Spleen (tissue), 11 donors: ENCODE measurements at regions not wholly inside any gene's neighbourhood (a gene's known extent, or its start where the extent isn't known, plus 50 kb on each side); places are given as distances from the start of the nearest gene placed in this dataset.
"Not testable (repeated sequence)": the region's sequence is repeated elsewhere in the genome, so short reads cannot be mapped to it uniquely, and the experiment has no call there.

Experiments used
- DNase-seq: peaks from one replicate; pipeline ENCODE4 v3.0.0-alpha.2; 2020
- H3K27ac ChIP-seq, 8 donors: fragments of 200-600 bp; sonication (generic) in 7 of 8; 1 replicate in 4 of 8; 2 replicates in 4 of 8; pipeline versions ENCODE4 v1.5.0 to v1.8.0; 2016 to 2021; ENCODE audit warnings: inconsistent platforms in 4 of 8, mild to moderate bottlenecking in 4 of 8, moderate library complexity in 1 of 8
- H3K27me3 ChIP-seq, 7 donors: fragments of 200-600 bp; sonication (generic) in 6 of 7; replicated peaks in 1 of 7; 1 replicate in 4 of 7; 2 replicates in 3 of 7; pipeline versions ENCODE4 v1.5.0 to v1.8.0; 2016 to 2021; ENCODE audit warnings: inconsistent platforms in 3 of 7, mild to moderate bottlenecking in 1 of 7
- H3K36me3 ChIP-seq, 6 donors: fragments of 200-600 bp; sonication (generic) in 5 of 6; 1 replicate in 4 of 6; 2 replicates in 2 of 6; pipeline versions ENCODE4 v1.5.0 to v1.8.0; 2016 to 2021; ENCODE audit warnings: inconsistent platforms in 2 of 6
- H3K4me1 ChIP-seq, 6 donors: fragments of 200-600 bp; sonication (generic) in 5 of 6; 1 replicate in 3 of 6; 2 replicates in 3 of 6; pipeline versions ENCODE4 v1.5.0 to v1.8.0; 2016 to 2021; ENCODE audit warnings: inconsistent platforms in 3 of 6
- H3K4me3 ChIP-seq, 8 donors: fragments of 200-600 bp; sonication (generic) in 7 of 8; 1 replicate in 4 of 8; 2 replicates in 4 of 8; pipeline versions ENCODE4 v1.5.0 to v1.8.0; 2016 to 2021; ENCODE audit warnings: inconsistent platforms in 4 of 8, mild to moderate bottlenecking in 4 of 8, moderate library complexity in 2 of 8
- H3K9me3 ChIP-seq, 8 donors: fragments of 200-600 bp; sonication (generic) in 7 of 8; 1 replicate in 4 of 8; 2 replicates in 4 of 8; pipeline versions ENCODE4 v1.5.0 to v1.8.0; 2016 to 2021; ENCODE audit warnings: inconsistent platforms in 4 of 8
- CTCF ChIP-seq, 11 experiments: fragments of 200-600 bp in 7 of 11; fragments of 450-650 bp in 4 of 11; sonication (generic) in 4 of 11; IDR thresholded peaks in 8 of 11; conservative IDR thresholded peaks in 3 of 11; 1 replicate in 7 of 11; 2 replicates in 4 of 11; pipeline versions ENCODE4 v1.4.0 to v1.8.0; 2016 to 2021; ENCODE audit warnings: antibody characterized with exemption in 11 of 11, inconsistent platforms in 4 of 11, mild to moderate bottlenecking in 1 of 11
- POLR2A ChIP-seq, 3 donors: fragments of 450-650 bp; IDR thresholded peaks; one replicate each; pipeline ENCODE4 v1.5.1; 2017; ENCODE audit warnings: antibody characterized with exemption in 3 of 3, mild to moderate bottlenecking in 1 of 3
- POLR2AphosphoS5 ChIP-seq, 3 donors: sonication (generic); formaldehyde crosslinking; IDR thresholded peaks; one replicate each; pipeline ENCODE4 v1.5.1; 2017; ENCODE audit warnings: antibody characterized with exemption in 3 of 3
- WGBS, 5 donors: extraction: QIAGEN DNeasy Blood & Tissue Kit in 3 of 5; methylation state at CpG; one replicate each; pipeline versions ENCODE4 v1.1.5 to v1.1.7; 2013 to 2018; 5-methylcytosine and 5-hydroxymethylcytosine counted together
- intact Hi-C: fragments of 100-400 bp; cut with DNase I; formaldehyde crosslinking; loops from one replicate; pipeline ENCODE4 v1.15.0; 2023; ENCODE audit warnings: low total_unique reads
- small RNA-seq, 4 donors: library from RNA; depleted of rRNA; stranded (forward); fragments of <200 nt; gene quantifications; one replicate each; pipeline ENCODE3, GENCODE V24; 2016
- donor health status: healthy with polysubstance abuse.
- donor health status: DM: no; HTN: no; CAD: no; lungs with moderate emphysema.
- donor health status: DM: no; HTN: no; CAD: no.
- donor health status: Bipolar disorder and iron deficiency.
- donor health status: healthy.
- donor health status: DM: no; HTN: no; CAD: no.
- donor health status: DM: yes; HTN: yes; CAD: no.

- Histone ChIP-seq H3K27me3 (peaks cover 0 to 5% (median 0%) of the 10 kb centered on the region in 7 donors), H3K9me3 (no peaks in the 10 kb centered on the region), H3K36me3 (no peaks in the 10 kb centered on the region), H3K27ac (no peak overlapping the region), H3K4me3 (no peak overlapping the region), H3K4me1 (peaks cover 0 to 15% (median 4%) of the 10 kb centered on the region in 6 donors)
- WGBS, 5 donors, result 16 to 22% (median 17%) methylated on average over 15 of the region's 15 CpGs
- TF ChIP-seq CTCF (IDR thresholded peaks at IDR 0.05 in 8 of 11, conservative IDR thresholded peaks at IDR 0.05 in 3 of 11) (peak; percentile 62 to 84 (median 76)), POLR2A (IDR thresholded peaks at IDR 0.05) (no peak)
- peak; percentile 89 for DNase-seq
- intact Hi-C loops, result no loop called here
Measured at GRCh38 chr4:177250056-177250696, 59.5 kb upstream of the NEIL3 start.

DNA sequence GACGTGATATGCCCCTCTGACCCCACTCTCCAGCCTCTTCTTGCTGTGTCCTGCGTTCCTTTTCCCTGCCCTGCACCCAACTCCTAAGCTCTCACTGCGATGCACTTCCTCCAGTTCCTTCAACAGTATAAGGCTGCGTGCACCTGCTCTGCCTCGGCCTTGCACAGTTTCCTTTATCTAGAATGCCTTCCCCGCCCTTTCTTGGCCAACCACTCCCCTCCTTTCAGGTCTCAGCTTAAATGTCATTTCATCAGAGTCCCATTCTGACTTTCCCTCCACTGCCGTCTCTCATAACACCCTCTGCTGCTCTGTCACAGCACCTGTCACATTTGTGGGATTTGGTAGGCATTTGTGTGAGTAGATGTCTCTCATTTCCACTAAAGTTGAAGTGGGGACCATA, 58.4 kb upstream of the NEIL3 start:
- no peak for TF ChIP-seq POLR2A (IDR thresholded peaks at IDR 0.05)
- no peak for DNase-seq

DNA sequence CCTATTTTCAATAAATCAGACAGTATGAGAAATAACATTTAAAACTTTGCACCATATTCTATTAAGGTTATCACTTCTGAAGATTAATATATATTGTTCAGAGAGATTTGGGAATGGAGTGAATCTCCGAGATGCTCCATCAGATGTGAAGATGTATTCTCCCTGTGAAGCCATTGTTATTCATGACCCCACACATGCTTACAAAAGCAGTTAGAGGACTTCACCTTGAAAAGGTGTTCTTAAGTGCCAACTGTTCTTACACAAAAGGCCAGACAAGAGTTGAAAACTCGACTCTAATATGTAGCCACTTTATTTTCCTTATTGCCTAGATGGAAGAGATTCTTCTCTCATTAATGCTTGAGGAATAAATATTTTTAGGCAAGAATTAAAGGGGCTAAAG, 54.3 kb upstream of the NEIL3 start:
- H3K4me1 ChIP-seq, result peaks cover 0 to 7% (median under 1%) of the 10 kb centered on the region in 6 donors
- H3K4me3 ChIP-seq, result no peak overlapping the region
- no peak overlapping the region for H3K27ac ChIP-seq
- no peaks in the 10 kb centered on the region for H3K9me3 ChIP-seq
- H3K27me3 ChIP-seq, result no peaks in the 10 kb centered on the region
- intact Hi-C loops, result no loop called here
- WGBS, 5 donors, result 64 to 76% (median 72%) methylated on average over 2 of the region's 2 CpGs
- no peak for TF ChIP-seq POLR2A (IDR thresholded peaks at IDR 0.05)
- TF ChIP-seq POLR2AphosphoS5 (IDR thresholded peaks at IDR 0.05), result no peak
- no peak for DNase-seq
- H3K36me3 ChIP-seq, result no peaks in the 10 kb centered on the region

More for the DNA sequence above, 58.4 kb upstream of the NEIL3 start:
- no peaks in the 10 kb centered on the region for H3K9me3 ChIP-seq
- 30 to 52% (median 44%) methylated on average over 7 of the region's 7 CpGs for WGBS, 5 donors
- no peaks in the 10 kb centered on the region for H3K36me3 ChIP-seq
- intact Hi-C loops, result no loop called here
- peaks cover 0 to 5% (median 0%) of the 10 kb centered on the region in 7 donors for H3K27me3 ChIP-seq
- peaks cover 0 to 15% (median 4%) of the 10 kb centered on the region in 6 donors for H3K4me1 ChIP-seq
- H3K27ac ChIP-seq, result no peak overlapping the region
- H3K4me3 ChIP-seq, result no peak overlapping the region

DNA sequence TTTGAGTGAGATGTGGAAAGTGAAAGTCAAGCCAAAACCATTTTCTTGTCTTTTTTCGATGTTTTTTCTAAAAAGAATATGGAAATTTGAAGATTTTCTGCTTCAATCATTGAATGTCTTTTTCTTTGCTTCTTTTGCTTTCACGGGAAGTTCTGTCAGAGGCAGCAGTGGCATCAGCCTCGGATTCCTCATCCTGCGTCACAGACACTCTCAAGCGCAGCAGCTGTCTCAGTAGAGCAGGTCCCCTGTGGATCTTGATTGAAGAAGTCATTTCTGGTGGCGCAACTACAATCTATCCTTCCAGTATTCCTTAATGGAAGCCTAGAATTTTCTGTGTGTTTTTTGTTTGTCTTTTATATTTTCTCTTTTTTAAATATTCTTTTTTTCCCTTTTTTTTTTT, 52.7 kb upstream of the NEIL3 start:
- WGBS, 5 donors, result 72 to 85% (median 81%) methylated on average over 6 of the region's 6 CpGs
- no peaks in the 10 kb centered on the region for H3K27me3 ChIP-seq
- intact Hi-C loops, result no loop called here
- no peaks in the 10 kb centered on the region for H3K4me1 ChIP-seq
- no peaks in the 10 kb centered on the region for H3K9me3 ChIP-seq
- TF ChIP-seq CTCF (IDR thresholded peaks at IDR 0.05 in 8 of 11, conservative IDR thresholded peaks at IDR 0.05 in 3 of 11) (no peak), POLR2AphosphoS5 (IDR thresholded peaks at IDR 0.05) (no peak), POLR2A (IDR thresholded peaks at IDR 0.05) (no peak)
- no peak overlapping the region for H3K27ac ChIP-seq
- H3K36me3 ChIP-seq, result no peaks in the 10 kb centered on the region
- no peak overlapping the region for H3K4me3 ChIP-seq
- no peak for DNase-seq

DNA sequence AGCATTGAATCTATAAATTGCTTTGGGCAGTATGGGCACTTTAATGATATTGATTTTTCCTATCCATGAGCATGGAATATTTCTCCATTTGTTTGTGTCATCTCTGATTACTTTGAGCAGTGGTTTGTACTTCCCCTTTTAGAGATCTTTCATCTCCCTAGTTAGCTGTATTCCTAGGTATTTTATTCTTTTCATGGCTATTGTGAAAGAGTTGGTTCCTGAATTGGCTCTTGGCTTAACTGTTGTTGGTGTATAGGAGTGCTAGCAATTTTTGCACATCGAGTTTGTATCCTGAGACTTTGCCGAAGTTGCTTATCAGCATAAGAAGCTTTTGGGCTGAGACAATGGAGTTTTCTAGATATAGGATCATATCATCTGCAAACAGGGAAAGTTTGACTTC, 50.2 kb upstream of the NEIL3 start:
- H3K9me3 ChIP-seq, DNase-seq, H3K4me3 ChIP-seq, H3K27ac ChIP-seq, H3K4me1 ChIP-seq, H3K27me3 ChIP-seq, H3K36me3 ChIP-seq, intact Hi-C loops: not testable (repeated sequence)
- 25 to 65% (median 40%) methylated on average over 2 of the region's 2 CpGs for WGBS, 5 donors

Small RNA genes lying in the stretch of these regions (small RNA-seq; reads per million reads assigned to genes)
- gene RN7SKP136, result 0 reads per million in 4 donors
